G401.6 (cell line): ENCODE measurements at regions not wholly inside any gene's neighbourhood (a gene's known extent, or its start where the extent isn't known, plus 50 kb on each side); places are given as distances from the start of the nearest gene placed in this dataset.

ENCODE experiments used
- FAIRE-seq: peaks from 2 replicates; lab custom pipeline; 2012; peaks lifted over from hg19 to GRCh38; lab: Jason Lieb, UNC

DNA sequence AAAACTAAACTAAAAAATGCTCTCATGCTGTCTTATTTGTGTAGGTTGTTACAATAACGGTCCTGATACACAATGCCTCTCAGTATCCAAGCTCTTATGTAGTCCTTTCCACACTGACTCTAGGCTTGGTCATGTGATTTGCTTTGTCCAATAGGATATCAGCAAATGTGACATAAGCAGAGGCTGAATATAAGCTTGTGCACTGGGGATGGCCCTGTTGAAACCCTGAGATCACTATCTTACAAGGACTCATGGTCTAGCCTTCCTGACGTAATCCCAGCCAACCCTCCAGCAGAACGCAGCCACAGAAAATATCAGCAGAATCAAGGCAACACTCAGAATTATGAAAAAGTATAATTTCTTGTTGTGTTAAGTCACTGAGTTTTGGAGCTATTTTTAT, 145.1 kb upstream of the CCN2 start:
- no peak for FAIRE-seq

DNA sequence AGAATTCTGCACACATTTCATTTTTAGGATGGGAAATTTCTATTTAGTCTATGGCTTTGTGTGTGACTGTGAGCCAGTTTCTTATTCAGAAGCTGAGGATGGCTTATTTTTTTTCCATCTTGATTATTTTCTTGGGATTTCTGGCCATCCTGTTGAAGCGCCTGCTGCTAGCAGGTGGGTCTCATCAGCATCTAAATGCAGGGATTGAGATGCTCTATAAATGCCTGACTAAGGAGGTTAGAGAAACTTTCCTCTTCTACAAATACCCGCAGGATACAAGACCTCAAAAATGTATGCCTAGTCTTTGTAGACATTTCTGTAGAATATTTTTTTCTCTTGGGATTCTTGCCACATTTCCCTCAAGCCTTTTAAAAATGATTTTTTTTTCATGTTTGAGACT, 138.0 kb upstream of the CCN2 start:
- no peak for FAIRE-seq

DNA sequence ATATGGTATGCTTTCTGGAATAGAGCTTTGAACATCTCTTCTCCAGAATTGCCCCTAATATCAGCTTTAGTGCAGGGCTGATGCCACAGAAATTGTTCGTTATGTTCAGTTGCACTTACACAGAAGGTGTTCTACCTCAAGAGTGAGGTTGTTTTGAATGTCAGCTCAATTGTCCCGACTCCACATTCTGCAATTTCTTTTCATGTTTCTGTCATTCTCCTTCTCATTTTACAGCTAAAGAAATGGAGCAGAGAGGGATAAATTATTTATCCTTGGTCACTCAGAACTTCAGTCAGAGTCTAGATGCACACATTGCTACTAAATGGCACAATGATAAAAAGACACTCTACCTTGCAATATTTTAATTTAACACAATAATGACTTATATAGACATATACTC, 137.0 kb upstream of the CCN2 start:
- FAIRE-seq, result no peak

GRCh38 chr6:132087391-132087790, 136.2 kb upstream of the CCN2 start:
- no peak for FAIRE-seq

- no peak for FAIRE-seq
These were observed 134.6 kb upstream of the CCN2 start for GRCh38 chr6:132085731-132086130.

GRCh38 chr6:132084811-132085509, 133.8 kb upstream of the CCN2 start:
- peak; percentile 99 for FAIRE-seq

DNA sequence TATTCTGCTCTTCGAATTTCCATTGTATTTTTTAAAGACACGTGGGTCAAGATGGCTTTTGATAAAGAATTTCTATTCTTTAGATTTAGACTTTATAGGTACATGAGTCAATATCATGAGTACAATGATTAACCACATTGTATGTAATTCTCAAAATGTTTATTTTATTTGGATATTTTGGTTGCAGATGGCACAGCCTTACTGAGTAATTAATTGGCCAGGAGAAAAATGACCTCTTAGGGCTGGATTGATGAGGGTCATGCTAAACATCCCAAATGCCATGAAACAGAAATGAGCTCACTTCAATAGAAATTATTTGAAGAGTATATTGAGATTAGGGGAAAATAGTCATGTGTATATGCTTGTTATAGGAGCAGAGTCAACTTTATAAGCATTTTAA, 131.2 kb upstream of the CCN2 start:
- no peak for FAIRE-seq

DNA sequence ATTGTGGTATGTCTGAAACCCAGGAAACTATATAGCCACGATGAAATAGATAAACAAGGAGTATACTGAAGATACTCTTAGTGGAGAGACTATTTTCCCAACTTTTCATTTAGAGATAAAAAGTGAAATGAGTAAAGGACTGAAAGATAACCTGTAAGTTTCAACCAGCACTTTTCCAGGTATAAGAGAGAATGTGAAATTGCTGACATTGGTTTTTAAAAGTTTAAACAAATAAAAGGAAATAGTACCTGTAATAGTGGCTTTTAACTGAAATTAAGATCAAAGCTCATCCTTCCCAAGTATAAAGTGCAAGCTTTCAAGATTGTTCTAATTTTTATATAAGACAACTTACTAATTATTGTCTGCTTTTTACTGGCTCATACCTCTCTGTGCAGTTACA, 130.2 kb upstream of the CCN2 start:
- no peak for FAIRE-seq

DNA sequence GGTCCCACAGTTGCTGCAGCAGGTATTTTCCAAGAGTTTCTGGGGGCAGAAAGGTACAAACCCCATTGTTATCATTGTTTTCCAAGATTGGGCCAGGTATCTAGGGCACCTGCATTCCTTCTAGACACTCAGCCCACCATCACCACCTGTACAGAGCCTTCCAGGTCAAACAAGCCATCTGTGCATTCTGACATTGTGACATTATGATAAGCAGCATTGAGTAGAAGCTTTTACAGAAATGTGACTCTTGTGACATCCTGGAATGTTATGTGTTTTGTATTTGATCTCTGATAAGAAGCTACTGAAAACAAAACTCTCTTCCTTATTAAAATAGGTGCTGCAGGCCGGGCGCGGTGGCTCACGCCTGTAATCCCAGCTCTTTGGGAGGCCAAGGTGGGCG, 128.1 kb upstream of the CCN2 start:
- FAIRE-seq, result no peak

DNA sequence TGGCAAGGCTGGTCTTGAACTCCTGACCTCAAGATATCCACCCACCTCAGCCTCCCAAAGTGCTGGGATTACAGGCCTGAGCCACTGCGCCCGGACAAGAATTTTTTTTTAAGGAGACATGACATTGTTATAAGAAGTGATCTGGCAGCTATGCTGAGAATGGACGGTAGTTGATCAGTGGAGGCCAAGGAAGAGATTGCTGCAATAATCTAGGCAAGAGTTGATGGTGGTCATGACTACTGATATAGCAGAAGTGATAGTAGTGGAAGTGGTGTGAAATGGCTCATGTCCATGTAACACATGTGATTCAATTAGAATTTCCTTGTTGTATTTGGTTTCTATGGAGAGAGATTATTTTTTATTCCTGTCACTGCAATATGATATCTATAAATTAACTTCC, 125.3 kb upstream of the CCN2 start:
- FAIRE-seq, result no peak

DNA sequence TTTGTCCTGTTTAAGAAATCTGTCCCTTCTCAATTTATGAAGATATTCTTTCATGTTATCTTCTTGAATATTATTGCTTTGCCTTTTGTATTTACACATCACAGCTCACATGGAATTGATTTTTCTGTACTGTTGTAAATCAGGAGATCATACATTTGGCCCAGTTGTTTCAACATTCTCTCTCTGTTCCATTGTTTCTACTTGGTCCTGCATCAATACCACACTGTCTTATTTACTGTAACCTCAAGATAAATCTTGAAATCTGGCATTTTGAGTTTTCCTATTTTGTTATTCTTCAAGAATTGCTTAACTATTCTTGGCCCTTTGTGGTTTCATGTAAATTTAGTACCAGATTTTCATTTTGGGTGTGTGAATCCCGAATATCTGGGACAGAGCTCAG, 121.7 kb upstream of the CCN2 start:
- no peak for FAIRE-seq

DNA sequence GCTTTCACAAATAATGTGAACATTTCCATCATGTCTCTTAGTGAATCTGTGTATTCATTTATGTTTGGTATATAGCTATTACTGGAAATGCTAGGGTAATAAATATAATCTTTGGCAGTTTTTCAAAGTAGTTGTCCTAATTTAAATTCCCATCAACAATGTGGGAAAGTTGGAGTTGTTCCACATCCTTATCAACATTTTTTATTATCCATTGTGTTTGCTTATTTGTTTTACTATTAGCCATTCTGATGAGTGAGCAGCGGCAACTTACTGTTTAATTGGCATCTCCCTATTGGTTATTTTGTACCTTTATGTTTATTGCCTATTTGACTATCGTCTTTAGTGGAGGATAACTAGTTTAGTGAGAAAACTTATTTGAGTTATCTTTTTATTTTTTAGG, 121.1 kb upstream of the CCN2 start:
- FAIRE-seq, result no peak

DNA sequence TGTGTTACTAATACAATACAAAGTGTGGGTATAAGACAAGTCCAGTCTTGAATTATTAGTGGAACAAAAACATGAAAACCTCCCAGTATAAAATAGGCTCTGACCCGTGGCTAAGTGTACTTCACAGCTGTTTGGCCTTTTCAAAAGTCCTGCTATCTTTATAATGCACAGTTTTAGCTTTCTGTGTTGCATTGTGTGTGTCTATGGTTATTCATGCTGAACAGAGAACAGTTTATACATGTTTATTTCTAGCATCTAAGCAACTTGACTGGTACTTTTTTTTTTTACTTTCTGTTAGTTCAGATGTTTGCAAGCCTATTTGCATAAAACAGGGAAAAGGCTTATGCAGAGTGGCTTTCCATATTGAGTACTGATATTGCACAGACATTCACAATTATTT, 119.2 kb upstream of the CCN2 start:
- FAIRE-seq, result no peak

- no peak for FAIRE-seq
These were observed 117.6 kb upstream of the CCN2 start for GRCh38 chr6:132068766-132069165.

DNA sequence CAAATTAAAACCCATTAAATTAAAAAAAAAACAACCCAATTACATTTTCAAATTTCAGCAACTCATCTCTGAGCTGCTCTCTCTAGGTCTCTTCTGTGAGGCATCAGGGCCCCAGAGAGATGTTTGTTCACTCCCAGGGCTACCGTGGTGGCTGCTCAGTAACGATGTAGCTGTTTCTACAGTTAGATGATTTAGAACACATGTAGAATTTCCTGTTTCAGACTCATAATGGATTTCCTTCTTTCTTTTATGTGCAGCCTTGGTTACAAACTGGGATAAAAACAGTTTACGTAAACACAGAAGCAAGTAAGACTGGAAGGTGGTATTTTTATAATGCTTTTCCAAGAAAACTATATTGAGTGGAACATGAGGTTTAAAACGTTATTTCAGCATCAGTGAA, 116.1 kb upstream of the CCN2 start:
- peak; percentile 40 for FAIRE-seq

DNA sequence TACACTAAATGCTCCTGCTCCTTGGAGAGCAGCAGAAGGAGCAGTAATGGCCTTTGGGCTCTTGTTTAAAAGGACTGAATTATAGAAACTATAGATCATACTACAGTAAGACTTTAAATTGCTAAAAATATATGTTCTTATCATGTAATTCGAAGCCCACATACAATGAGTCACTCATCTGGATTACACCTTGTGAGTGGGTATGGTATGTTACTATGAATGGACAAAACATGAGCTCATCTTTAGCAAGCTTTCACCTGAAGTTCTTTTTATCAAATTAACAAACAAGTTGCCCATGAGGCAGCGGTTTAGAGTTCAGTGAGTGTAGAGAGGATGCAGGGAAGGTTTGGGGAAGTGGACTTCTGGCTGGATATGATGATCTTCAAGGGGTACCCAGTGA, 114.4 kb upstream of the CCN2 start:
- FAIRE-seq, result no peak

- FAIRE-seq, result peak; percentile 98
These were observed 112.6 kb upstream of the CCN2 start for GRCh38 chr6:132063738-132064137.

DNA sequence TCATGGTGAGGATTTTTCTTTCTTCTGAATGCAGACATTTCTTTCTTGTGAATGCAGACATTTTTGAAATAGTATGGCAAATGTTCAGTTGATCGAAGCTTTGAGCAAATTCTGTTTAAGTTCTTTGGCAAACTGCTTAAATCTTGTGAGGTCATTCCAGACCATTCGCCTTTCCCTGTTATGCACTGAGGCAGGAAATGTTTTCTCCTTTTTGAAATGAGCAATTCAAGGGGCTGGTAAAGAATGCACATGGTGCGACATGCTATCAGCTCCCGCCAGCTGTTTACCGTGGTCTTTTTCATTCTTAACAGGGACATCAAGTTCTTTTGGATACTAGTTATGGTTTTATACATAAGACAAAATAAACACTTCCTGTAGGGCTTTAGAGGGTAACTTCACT, 112.0 kb upstream of the CCN2 start:
- no peak for FAIRE-seq

DNA sequence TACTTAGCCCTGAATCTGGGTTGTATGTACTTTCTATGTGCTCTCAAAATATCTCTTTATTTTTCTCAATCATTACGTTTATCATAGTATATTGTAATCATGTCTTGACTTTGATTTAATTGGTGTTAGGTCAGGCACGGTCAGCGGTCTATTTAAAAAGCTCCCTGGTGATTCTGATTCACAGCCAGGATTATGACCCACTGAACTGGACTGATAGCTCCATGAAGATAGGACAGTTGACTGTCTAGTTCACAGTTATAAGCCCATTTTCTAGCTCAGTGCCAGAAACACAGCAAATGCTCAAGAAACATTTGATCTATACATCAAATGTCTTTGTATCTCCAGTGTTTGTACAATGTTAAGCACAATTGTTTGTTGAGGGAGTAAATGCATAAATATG, 111.5 kb upstream of the CCN2 start:
- peak; percentile 33 for FAIRE-seq

DNA sequence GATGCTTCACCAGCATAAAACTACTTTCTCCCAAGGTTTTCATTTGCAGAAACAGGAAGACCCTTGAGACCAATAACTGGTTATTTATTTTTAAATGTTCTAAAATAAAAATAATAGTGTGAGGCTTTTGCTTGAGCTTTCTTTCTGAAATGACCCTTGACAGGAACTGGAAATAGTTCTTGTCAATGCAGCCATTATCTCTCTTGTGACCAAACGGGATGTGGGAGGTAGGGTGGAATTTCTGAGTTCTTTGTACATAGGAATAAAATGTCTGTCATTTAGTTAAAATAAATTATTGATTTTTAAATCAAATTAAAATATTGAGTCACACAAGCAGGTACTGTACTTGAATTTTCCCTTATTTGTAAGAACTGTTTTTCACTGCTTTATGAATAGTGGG, 110.2 kb upstream of the CCN2 start:
- peak; percentile 44 for FAIRE-seq

- FAIRE-seq, result peak; percentile 60
These were observed 109.4 kb upstream of the CCN2 start for GRCh38 chr6:132060591-132060990.

GRCh38 chr6:132058975-132059374, 107.8 kb upstream of the CCN2 start:
- no peak for FAIRE-seq

DNA sequence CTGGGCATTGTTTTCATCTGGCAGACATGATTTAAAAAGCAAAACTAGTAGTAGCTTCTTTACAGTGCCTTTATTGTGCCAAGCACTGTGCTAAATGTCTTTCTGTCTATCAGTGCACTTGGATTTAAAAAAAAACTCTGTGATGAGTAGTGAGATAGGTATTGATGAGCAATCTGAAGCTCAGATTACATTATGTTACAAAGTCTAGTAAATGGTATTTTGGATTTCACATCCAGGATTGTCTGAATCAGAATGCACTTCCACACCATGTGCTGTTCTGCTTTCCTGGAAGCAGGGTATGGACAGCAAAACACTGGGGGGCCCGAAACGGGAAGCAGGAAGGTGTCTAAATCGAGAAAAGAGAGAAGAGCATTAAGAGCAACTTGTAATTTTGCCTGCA, 103.4 kb upstream of the CCN2 start:
- no peak for FAIRE-seq

DNA sequence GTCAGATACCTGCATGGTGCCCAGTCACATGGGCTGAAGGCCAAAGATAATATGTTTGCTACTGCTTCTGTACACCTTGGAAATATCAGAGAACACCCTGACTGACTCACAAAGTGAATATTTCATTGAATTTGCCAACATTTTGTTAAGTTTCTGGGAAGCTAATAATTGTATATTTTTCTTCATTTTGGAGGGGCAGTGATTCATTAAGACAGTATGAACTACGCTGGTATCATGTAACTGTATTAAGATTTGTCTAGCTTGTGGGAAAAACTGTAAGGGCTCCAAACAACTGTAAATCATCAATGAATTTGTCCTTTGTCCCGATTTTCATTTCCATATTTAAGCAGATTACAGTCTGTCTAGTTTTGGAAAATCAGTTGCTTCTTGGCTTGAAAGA, 102.3 kb upstream of the CCN2 start:
- no peak for FAIRE-seq

GRCh38 chr6:132052096-132052495, 100.9 kb upstream of the CCN2 start:
- FAIRE-seq, result no peak
